NCI-H1092 (cell line): ENCODE measurements at regions not wholly inside any gene's neighbourhood (a gene's known extent, or its start where the extent isn't known, plus 50 kb on each side); places are given as distances from the start of the nearest gene placed in this dataset.

Source experiments
- DNase-seq: peaks from one replicate; lab custom pipeline; 2025; lab: John Stamatoyannopoulos, UW

DNA sequence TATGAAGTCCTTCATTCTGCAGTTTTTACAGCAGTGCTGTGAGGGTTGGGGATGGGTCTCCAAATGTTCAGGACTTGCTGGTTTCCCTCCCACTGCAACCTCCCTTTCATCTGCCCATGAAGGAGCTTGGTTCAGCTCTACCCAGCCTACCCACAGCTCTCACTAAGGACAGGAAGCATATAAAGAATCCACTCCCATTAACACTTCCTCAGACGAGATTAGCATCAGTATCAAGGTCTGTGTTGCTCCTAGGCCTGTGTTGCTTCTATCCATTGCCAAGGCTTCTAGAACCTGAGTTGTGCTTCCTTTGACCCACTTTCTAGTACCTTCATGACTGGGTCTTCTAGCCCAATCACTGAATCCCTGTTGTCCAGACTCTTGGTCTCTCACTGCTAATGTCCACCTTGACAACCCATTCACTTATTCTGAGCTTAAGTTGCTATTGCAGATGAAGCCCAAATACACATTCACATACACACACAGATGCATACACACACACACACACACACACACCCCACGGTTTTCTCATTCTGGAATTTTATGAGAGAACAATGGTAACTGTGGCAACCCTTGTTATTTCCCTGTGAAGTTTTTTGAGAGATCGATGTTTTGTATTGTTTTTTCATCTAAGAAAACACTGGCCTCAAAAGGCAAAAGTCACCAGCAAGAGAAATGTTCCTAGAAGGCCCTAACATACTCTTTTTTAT lies 248.1 kb downstream of the MTERF1 start:
- no peak for DNase-seq

DNA sequence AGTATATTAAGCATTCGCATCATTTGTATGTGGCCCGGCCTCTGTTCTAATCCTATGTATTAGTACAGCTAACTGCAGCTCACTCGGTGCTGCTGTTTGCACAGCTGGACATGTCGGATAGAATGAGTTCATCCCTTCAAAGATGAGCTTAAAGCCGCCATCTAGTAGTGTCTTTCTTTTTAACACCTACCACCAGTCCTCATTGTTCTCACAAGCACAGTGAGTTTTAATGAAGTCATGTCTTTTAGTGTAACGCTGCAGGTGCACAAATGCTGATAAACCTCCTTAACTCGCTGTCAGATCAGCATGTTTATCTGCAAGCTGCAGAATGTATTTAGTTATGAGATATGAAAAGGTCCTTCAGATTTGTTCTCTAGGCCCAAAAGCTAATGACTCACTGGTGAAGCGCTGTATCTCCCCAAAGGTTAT lies 247.5 kb downstream of the MTERF1 start:
- DNase-seq, result peak; percentile 66

DNA sequence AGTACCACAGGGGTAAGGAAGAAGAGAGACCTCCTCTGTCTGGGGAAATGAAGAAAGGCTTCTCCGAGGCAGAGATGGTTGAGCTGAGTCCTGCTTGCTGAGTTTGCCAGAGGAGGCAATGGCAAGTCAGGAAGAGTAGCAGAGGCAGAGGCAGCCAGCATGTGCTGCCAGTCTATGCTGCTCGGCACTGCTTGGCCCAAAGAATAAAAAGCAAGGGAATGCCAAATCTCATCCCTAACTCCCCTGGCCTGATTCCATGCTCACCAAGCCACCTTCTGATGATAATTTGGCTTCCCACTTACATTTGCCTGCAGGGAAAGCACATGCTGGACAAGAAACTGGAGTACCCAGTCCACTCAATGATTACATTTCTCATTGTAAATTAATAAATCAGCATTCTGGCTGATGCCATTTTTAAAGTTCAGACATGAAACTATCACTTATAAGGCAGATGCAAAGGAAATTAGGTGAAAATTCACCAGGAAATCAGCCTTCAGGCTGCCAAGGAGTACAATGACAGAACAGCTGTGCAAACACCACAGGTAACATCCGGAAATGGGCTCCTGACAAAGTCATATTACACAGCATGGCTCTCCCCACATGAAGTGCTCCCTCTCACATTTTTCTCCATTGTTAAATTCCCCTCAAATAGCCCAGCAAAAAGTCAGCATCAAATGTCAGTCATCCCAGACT lies 245.9 kb downstream of the MTERF1 start:
- DNase-seq, result peak; percentile 93

DNA sequence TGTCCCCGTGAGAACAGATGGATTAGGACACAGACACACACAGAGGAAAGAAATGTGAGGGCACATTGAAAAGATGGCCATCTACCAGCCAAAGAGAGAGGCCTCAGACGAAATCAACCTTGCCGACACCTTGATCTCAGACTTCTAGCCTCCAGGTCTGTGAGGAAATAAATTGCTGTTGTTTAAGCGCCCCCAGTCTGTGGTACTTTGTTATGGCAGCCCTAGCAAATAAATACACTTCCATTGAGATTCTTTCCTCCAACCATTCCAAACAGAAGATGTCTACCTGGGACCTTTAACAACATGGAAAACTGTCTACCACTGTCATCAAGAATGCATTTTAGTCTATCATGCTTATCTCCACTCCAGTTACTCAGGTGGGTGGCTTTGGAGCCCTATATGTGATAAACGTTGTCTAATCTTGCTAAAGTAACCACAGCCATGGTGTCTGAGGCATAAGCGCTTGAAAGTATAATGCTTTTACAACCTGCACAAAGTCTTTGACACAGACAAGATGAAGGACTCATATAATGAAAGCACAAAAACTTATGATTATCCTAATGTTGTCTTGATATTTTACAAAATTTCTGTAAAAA lies 244.3 kb downstream of the MTERF1 start:
- no peak for DNase-seq

DNA sequence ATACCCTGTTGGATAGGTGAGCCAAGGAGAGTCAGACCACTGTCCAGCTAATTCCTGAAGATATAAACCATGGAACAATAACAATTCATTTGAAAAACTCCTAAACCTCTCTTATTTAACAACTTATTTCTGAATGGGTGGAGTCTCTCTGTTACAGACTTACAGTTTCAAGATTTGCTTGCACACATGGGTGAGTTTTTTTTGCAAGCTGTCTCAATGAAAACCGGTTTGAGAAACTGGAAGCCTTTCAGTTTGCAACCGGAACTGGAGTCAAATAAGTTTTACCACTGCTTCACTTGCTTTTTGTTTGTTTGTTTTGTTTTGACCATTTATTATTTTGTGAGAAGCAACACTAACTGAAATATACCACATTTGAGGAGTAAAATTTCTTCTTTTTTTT lies 243.8 kb downstream of the MTERF1 start:
- no peak for DNase-seq

DNA sequence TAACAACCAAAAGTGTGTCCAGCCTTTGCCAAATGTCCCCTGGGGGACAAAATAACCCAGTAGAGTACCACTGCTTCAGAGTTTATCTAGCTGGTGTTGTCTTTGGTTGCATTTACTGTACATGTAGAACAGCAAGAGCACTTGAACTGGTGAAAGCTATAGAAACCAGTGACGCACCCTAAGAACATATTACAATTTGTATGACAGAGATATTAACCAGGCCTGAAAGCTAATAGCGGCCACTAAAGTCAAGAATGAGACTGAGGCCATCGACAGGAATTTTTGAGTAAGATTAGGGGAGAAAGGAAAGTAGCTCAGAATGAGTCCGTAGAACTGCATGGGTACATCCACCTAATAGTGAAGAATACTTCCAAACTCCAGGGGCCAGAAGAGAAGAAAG lies 236.2 kb downstream of the MTERF1 start:
- DNase-seq, result no peak

DNA sequence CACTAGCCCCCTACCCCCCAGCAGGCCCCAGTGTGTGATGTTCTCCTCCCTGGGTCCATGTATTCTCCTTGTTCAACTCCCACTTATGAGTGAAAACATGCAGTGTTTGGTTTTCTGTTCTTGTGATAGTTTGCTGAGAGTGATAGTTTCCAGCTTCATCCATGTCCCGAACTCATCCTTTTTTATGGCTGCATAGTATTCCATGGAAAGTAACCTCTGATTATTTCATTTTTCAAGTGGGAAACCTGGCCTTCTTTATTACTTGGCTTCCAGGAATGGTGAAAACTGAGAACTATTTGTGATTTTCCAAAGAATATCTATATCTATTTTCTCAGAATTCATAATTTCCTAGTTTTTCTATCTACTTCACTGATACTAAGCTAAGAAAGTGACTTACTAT lies 235.0 kb downstream of the MTERF1 start:
- no peak for DNase-seq

DNA sequence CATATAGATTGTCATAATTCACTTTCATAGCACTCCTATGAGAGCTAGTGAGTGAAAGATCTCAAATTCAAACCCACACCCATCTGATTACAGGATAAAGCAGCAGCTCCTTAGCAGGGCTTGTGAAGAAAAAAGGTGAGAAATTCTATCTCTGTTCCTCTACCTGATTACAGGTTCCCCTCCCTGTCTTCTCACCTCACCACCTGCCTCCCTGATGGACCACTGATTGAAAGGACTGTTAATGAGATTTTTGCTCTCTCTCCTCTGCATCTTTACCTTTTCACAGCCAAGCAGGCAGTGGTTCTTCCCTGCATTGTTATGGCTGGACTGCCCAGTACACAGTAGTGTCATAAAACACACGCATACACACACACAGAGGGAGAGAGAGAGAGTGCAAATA lies 228.5 kb downstream of the MTERF1 start:
- DNase-seq, result no peak

DNA sequence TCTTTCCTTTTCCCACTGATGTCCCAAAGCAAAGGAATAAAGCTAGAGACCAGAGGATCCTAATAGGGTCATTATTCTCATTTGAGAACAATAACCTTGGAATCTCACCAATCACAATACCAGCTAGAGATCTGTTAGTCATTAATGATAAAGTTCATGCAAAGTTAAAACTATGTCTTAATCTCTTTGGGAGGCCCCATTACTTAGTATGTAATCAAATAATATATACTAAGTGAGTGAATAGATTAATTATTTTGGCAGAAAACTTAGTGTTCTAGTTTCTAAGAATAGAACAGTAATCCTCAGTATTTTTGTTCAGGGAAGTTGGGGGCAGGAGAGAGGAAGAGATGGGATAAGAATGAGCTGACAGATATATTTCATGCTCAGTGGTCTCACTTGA lies 227.2 kb downstream of the MTERF1 start:
- no peak for DNase-seq

DNA sequence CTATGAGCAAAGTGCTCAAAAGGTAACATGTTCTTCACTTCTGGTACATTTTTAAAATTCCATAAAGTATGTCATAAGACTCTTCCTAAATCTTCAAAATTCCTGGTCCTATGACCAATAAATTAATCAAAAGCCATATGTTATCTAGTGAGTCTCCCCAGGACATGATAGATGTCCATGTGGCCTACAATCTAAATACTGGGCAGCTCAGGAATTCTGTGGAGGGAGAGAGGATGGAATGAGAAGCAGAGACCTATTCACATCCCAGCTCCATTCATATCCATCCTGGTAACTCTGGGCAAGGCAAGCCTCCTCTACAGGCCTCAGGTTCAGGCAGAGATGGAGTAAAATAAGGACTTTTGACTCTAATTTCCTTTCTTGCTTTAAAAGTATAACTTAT lies 224.8 kb downstream of the MTERF1 start:
- DNase-seq, result no peak

DNA sequence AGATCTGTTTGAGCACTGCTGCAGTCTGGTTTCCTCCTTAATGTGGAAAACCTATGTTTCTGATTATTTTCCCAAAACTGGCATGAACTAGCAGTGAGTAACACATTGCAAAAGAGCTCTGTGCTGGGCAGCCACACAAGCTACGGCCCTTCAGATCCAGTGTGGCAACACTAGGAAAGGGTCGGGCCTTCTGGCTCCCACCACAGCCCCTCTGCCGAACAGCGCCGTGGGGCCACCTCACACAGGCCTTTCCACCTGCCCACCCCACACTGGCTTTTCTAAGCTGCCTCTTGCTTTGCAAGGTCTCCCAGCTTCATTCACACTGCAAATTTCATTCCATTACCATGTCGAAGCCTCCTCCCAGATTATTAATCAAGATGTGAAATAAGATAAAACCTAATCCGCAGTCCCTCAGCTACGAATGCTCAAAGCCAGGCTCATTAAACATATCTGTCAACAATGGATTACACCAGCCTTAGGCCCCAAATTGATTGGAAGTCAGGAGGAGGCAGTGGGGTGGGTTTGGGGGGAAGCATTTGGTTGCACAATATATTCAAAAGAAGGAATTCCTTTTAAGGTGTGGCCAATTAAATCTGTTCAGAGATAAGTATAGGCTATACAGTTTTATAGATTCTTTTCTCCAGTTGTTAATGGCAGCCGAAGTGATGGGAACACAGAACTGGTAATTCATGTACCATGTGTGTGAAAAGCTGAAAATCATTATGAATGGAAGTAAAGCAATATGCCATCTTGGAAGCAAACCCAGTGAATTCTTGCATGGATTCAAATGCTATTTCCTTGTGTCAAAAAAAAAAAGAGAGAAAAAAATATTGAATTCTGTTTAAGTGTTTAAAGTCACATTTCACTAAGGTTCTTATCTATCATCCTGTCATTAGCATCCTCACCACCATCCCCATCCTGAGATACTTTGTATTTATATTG lies 223.7 kb downstream of the MTERF1 start:
- DNase-seq, result no peak

DNA sequence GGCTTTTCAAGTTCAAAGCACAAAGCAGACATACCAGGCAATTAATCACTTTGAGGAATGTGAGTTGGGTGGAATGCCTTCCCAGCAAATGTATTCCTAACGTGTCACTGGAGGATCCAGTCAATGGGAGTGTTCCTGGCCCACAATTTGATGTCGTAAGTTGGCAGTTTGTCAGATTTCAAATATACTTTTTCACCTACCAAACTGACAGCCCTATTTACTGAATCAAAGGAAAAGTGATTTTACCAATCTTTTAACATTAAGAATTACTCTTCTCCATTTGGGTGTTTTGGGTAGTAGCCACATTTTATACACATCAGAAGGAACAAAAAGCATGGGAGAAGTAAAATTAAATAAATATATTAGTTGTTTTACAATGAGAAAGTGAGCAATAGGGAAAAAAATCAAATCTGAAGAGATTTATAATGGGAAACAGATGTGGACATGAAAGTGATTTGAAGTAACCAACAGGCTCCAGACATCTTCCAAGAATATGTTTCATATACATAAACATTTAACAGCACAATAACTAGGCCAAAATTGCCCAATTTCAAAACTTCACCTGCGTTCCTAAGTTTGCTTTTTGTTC lies 222.9 kb downstream of the MTERF1 start:
- no peak for DNase-seq

DNA sequence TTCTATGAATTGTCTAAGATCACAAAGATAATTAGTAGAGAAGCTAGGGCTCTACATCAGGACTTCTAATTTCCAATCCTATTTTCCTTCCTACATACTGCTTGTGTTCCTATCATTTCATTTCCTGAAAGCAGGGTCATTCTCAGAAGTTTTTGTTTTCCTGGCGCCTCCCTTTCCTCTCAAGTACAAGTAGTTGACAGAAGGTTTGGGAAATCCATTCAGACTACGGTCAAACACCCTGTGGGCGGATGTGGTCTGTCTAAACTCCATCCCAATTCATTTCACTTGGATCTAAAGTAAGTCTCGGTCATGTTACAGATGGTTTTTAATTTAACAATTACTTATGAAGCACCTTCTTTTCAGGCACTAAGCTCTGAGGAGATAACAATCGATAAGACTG lies 221.4 kb downstream of the MTERF1 start:
- DNase-seq, result no peak

DNA sequence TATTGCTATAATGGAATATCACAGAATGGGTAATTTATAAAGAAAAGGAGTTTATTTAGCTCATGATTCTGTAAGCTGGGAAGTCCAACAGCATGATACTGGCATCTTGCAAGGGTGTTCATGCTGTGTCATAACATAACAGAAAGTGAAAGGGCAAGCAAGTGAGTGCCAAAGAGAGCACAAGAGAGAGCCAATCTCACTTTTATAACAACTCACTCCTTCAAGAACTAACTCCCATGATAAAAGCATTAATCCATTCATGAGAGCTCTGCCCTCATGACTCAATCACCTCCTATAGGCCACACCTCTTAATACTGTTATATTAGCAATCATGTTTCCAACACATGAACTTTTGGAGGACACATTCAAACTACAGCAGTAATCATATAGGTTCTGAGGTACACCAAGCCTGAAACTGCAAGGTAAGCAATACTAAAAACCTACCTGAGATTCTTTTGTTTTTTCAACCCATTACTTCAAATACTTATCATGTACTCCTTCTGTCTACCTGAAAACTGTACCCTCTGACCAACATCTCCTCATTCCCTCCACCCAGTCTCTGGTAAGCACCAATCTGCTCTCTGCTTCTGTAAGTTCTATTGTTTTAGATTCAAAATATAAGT lies 219.7 kb downstream of the MTERF1 start:
- no peak for DNase-seq

DNA sequence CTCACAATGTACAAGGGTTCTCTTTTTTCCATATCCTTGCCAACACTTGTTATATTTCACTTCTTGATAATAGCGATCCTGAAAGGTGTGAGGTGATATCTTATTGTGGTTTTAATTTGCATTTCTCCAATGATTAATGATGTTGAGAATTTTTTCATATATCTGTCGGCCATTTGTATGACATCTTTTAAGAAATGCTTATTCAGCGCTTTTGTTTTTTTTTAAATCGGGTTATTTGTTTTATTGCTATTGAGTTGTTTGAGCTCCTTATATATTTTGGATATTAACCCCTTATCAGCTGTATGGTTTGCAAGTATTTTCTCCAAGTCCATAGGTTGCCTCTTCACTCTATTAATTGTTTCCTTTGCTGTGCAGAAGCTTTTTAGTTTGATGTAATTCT lies 218.8 kb downstream of the MTERF1 start:
- DNase-seq, result no peak

DNA sequence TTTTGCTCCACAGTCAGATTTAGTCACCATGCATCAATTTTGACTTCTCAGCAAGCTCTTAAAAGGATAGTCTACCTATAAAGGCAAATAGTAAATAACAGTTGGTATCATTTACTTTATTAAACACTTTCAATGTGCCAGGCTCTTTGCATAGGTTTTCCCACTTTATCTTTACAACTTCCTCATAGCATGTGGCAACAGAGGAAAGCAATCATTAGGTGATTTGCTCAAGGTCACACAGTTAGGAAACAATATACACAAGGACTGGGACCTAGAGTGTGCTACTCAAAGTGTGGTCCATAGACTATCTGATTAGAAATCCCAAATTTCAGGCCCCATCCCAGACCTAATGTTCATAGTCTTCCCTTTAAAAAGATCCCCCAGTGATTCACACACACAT lies 212.3 kb downstream of the MTERF1 start:
- no peak for DNase-seq

DNA sequence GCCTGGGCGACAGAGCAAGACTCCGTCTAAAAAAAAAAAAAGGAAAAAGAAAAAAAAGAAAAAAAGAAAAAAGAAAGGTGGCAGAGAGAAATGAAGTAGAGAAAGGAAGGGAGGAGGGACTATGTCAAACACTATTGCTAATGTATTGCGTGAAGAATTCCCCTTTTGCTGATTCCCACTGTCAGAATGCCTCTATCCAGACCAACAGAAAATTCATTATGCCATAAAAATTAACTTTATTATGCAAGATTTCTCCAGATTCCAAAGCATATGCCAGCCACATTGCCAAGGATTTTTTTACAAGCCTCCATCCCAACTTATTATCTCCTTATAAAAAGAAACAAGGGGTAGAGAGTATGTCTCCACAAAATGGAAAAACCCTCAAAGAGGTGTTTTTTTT lies 209.3 kb downstream of the MTERF1 start:
- DNase-seq, result no peak

DNA sequence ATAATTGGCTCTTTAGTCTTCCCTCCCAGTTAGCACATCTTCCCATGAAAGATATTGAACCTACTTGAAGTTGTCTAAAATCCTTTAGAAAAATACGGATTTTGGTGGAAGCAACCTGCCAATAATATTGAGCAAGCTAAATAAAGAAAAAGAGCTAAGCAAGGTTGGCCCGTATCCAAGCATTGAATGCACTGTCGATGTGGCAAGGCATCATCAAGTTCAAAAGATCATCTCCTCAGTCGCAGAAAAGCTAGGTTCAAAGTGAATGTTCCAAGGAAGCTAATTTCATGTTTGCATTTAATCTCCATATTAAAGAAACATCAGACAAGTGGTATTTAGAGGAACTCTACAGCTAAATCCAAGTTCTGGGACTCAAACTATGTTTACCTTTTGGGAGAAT lies 206.0 kb downstream of the MTERF1 start:
- no peak for DNase-seq

DNA sequence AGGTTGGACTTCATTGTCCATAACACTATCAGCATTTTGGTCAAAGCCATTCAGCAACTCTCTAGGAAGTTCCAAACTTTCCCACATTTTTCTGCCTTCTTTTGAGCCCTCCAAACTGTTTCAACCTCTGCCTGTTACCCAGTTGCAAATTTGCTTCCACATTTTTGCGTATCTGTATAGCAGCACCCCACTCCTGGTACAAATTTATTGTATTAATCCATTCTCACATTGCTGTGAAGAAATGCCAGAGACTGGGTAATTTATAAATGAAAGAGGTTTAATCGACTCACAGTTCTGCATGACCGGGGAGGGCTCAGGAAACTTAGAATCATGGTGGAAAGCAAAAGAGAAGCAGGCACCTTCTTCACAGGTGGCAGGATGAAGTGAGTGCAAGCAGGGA lies 198.8 kb downstream of the MTERF1 start:
- no peak for DNase-seq

DNA sequence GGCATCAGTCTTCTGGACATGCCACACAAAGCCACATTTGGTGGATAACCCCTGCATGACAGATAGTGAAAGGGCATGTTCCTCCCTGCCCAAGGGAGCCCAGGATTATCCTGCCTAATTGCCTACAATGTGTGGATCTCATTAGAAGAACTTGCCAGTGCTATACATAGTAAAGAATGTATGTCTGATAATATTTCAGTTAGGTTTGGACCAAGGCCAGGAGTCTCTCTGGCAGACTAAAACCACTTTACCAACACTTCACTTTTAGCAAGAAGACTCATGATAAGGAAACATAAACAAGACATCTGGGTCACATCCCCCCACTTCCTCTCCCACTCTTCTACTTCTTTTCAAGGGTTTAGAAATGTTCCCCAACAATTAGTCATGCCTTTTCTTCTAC lies 196.7 kb downstream of the MTERF1 start:
- no peak for DNase-seq

DNA sequence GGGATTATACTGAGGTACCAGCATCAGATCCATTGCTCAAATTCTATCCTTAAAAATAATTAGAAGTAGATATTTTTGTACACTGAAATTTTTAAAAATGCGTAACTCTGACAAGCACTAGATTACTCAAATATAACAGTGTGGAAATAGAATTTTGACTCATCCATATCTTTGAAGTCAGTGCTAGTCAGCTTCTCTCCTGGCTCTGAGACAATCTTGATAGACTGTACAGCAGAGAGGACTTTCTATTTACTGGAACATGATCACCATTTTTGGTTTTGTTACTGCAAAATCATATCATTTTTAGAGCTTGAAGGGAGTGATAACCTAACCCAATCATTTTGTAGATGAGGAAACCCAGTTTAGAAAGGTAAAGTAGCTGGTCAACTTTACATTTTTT lies 195.0 kb downstream of the MTERF1 start:
- DNase-seq, result no peak
